ENCODE measurements at regions not wholly inside any gene's neighbourhood (a gene's known extent, or its start where the extent isn't known, plus 50 kb on each side); places are given as distances from the start of the nearest gene placed in this dataset.
A peak's percentile ranks its signal among the peaks of the same experiment; 100 is the strongest.

DNA sequence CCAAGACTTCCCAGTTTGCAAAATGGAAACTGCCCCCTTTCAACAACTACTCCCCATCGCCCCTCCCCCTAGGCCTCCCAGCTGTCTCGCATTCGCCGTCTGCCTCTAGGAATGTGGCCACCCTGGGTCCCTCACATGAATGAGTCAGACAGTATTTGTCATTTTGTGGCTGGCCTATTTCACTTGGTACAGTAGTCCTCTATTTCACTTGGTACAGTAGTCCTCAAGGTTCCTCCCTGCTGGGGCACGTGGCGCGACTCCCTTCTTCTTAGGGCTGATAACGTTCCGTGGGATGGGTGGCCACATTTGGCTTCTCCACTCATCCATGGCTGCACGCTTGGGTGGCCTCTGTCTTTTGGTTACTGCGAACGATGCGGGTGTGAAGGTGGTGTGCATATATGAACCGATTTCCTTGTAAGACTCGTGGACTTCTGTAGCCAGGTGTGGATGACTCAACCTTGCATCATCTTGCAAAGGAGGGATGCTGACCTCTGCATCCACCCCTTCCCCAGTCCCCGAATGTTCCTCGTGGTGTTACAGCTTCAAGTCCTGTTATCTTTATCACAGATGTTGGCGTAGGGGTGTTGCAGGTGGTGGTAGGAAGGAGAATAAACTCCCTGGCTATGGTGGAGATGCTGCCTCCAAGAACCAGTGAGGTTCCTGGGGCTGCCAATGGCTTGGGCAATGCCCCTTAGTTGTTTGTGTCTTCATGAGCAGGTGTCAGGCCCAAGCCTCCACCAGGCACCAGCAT is 112.1 kb upstream of the SOX1 start:
- no peak for DNase-seq

DNA sequence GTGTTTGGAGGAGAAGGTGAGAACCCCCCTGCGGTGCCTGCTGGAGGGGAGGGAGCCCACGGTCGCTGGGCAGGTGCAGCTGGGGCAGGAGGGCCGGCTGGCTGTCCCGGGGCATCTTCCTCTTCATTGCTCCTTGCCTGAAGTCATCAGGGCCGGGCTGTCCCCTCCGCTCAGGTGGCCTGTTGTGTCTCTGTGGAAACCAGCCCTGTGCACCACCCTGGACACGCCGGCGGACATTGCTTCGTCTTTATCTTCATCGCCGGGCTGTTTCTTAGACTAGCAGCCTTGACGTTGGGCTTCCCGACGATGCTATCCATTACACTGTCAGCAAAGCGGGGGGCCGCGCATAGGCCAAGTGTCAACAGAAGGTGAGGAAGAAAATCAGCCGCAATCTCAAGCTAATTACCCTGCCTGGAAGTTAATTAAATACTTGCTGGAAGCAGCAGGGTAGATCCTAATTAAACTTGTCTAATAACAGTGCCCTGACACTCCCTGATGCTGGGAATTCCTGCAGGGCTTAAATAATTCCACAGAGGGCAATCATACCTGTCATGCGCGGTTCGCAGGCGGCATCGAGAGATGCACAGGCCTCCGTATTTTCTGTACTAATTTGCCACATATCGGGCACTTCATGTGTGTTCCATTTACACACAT is 111.4 kb upstream of the SOX1 start:
- no peak for DNase-seq

DNA sequence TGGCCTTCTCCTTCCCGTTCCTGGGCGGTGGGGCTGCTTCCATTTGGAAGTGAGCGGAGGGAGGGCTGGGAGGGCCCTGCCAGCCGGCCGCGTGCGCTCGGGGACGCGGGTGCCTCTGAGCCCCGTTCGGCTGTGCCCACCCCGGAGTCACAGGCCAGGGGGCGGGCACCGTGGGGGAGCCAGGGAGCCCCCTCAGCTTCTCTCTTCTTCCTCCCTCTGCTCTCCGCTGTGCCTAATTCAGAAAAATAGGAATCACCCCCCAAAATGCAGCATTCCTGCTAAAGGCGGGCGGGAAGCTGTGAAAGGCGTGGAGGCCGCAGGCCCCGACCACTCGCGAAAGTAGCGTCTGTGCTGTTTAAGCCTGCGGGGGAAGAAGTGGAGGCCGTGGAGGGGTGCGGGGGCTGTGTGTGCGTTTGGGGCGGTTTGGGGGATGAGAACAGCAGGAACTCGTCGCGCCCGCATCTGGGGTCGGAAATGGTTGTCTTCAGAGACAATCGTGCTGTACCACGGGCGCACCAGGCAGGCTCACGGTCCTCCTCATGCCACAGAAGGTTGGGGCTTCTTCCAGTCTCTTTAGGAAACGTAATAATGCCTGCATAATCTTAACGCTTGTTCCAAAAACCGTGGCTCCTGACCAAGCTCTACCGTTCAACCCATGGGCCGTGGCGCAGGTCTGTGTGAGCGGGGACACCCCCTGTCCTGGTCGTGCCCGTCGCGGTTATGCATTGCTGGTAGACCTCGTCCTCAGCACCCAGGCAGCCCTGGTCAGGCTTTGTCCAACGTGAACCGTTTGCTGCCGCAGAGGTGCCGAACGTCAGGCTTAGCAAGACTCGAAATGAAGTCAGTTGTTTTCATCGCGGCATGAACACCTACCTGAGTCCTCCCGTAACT is 110.4 kb upstream of the SOX1 start:
- DNase-seq, result no peak

DNA sequence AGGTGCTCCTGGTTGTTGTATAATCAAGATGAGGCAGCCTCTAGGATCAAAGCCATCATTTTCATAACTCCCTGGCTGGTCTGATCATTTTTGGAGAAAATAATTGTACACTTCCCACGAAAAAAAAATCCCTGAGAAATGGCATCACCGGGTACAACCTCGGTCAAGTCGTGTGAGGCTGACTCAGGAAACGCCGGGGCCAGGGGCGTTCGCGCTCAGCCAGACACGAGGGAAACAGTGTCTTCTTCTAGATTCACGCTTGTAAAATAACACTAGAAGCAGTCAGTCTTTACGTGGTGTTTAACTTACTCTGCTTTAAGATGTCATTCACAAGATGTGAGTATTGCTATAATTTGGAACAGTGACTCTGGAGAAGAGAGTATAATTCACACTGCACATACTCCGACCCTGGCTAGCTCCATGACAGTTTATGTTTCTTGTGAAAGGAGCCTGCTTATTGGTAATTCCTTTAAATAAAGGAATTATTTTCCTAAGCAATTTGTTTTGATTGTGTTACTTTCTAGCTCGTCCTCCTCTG is 109.0 kb upstream of the SOX1 start:
- DNase-seq, result no peak

DNA sequence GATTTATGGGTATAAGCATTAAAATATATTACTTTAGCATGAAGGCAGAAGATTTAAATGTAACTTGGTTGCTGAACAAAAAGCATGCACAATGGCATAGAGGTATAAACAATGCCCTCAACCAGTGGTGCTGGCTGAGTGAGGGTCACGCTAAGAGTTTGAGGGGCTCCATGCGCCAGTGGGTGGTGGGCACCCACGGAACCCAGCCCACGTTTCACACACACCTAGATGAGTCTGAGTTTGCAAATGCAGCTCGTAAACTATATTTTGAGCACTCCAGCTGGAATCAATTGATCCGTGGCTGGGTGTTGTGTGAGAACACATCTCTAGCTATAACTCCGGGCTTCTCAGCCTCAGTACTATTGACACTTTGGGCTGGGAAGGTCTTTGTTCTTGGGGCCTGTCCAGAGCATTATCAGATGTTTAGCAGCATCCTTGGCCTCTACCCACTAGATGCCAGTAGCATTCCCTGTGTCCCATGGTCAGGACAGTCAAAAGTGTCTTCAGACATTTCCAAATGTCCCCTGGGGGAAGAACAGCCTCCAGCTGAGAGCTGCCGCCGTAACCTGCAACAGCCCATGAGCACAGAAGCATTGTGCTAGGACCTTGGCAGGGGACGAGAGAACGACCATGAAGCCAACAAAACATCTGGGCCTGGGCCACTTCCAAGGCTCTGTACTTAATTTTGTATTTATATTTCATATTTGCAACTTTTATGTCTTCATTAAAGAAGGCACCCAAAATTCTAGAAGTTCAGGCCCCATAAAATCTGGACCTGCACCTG is 108.1 kb upstream of the SOX1 start:
- DNase-seq, result no peak

DNA sequence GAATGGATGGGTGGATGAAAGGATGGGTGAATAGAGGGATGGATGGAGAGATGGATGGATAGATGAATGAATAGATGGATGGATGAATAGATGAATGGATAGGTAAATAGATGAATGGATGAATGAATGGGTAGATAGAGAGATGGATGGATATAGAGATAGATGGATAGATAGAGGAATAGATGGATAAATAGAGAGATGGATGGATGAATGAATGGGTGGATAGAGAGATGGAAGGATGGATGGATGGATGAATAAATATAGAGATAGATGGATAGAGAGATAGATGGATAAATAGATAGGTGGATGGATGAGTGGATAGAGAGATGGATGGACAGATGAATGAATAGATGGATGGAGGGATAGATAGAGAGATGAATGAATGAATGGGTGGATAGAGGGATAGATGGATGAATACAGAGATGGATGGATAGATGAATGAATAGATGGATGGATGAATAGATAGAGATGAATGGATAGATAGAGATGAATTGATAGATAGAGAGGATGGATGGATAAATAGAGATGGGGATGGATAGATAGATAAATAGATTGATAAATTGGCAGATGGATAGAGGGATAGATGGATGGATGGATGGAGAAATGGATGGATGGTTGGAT is 106.7 kb upstream of the SOX1 start:
- DNase-seq, result no peak

DNA sequence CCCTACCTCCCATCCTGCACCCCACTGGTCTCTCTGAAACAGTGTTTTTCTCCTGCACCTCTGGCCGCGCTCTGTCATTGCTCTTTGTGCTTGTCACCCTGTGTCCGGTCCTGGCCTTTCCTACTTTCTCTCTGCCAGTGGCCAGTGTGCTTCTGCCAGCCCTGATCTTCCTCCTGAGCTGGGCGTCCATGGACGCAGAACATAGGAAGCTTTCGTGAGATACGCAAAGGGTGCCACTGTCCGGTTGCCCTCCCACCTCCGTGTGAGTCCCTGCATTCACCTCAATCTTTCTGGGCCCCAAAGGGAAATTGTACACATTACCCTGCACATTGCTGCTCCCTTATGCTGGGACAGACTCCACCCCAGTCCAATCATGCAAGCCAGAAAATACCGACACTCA is 105.7 kb upstream of the SOX1 start:
- DNase-seq, result no peak

DNA sequence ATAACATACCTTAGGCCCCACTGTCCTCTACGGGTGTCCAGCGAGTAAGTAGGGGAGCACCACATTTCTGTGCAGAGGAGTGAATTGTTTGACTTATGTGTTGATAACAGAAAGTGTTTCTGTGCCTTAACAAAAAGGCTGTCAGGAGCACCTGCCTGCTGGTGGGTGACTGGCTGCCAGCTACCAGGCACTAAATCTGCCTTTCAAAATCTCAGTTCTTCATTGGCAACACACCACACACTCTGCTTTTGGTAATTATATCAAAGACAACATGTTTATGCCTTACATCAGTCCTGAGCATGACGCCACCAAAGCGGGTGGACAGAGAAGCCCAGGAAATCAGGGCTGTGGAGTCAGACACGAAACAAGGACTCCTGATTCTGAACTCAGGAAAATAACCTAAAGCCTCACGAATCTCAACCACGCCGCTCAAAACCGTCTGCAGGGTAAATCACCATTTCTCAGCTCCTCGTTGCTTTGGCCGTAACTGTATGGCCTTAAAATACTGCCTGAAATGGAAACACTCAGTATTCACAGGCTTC is 105.2 kb upstream of the SOX1 start:
- DNase-seq, result no peak

DNA sequence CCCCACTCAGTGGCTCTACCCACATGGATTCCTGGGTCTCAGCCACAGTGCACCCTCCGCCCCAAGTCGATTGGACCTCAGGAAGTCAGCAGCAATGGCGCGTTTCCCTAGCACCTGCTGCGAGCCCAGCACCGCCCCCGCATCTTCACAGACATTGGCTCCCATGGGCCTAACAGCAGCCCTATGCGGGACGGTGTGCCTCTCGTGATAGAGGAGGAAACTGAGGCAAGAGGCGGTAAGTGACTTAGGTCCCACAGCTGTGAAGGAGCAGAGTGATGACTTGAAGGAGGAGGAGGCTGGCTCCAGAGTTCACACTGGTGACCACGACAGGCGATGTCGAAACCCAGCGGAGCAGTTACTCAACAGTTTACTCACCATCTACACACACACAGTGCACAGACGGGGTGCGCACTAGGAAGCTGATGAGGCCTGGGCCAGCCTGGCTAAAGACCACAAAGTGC is 104.5 kb upstream of the SOX1 start:
- DNase-seq, result no peak

DNA sequence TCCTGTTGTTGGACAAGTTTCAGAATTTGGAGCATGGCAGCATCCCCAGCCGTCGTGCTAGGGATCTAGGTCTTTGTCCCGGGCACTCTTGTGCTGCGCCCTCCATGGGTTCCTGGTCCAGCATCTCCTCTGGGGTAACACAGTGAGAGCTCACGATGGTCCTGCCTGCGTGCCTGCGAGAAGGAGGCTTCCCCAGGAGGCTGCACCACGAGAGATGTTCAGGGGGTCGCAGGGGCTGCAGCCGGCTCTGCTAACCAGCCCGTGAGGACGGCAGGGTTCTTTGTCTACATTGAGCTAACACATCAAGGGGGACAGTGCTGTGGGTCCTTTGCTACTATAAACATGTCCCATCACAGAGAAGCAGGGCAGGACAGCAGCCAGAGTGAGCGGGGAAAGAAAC is 103.9 kb upstream of the SOX1 start:
- no peak for DNase-seq

DNA sequence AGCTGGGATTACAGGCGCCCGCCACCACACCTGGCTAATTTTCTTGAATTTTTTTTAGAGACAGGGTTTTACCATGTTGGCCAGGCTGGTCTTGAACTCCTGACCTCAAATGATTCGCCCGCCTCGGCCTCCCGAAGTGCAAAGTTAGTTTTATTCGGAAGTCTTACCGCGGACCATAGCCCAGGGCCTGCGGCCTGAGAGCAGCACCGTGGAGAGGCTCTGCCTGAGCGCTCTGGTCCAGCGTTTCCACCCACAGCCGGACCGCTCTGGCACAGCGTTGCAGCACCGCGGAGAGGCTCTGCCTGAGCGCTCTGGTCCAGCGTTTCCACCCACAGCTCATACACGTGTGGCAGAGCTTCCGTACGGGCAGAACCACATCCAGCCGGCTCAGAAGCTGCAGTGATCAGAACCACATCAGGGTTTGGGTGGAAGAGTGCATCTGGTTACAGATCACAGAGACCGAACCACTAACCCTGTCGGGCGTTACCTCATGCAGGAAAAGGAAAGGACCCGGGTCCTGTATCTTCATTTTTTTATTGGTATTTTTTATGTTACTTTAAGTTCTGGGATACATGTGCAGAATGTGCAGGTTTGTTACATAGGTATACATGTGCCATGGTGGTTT is 102.4 kb upstream of the SOX1 start:
- no peak for DNase-seq

DNA sequence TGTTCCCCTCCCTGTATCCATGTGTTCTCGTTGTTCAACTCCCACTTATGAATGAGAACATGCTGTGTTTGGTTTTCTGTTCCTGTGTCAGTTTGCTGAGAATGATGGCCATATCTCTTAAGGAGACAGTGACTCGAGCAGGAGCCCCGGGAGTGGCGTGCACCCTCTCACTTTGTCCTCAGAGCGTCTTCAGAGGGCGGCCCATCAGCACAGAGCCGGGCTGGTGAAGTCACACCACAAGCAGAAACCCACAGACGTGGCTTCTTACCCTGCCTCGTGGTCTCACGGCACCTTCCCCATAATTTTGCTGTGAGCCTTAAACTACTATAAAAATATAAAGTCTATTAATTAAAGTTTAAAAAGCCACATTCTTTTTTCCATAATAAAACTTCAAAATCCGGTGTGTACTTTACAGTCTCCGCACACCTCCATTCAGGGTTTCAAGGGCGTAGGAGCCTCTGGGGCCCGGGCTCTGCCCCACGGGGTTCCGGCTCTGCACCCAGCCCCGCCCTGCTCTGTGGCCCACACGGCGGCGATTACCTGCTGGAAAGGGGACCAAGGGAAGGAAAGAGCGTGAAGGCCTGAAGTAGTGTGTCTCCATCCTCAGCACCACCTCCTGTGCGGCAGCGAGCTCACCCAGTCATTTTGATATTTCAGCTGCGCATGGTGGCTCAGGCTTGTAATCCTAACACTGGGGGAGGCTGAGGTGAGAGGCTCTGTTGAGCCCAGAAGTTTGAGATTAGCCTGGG is 101.3 kb upstream of the SOX1 start:
- DNase-seq, result no peak

DNA sequence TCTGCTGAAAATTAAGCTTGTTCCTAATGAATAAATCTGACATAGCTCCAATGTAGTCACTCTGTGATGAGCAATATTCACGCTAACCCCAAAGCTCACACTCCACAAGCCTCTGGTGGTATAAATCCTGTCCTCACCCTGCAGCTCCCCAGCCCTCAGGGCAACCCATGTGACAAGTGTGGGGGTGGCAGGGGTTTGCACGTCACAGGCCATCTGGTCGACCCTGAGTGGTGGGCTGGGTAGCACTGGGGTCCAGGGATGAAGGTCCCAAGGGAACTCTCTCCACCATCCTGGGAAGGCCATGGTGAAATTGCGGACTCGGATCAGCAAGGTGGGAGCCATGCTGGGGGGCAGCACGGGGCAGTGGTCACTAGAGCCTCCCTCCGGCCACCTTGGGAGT is 100.0 kb upstream of the SOX1 start:
- DNase-seq, result no peak

DNA sequence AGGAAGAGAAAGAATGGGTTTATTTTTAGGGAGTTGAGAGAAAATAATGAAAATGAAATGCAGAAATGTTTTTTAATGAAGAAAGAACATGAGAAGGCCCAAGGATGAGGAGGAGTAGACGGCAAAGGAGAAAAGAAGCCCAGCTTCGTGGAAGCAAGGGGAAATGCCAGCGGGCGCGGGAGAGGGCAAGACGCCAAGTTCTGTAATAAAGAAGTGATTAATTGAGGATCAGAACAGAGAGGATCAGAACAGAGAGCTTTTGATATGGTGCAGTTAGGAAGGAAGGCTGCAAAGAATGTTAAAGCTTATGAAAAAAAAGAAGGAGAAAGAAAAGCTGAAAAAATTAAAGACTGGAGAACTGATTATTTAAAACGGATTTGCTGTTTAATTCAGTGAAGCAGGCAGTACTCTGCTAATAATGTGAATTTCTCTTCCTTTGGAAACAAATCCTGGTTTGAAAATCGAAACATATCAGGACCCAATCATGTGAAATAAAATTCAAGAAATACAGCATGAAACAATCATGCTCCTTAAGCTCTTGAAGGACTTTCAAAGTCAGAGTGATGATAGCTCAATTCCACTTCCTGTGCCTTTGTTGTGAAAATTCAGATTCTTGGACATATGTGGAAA is 99.3 kb upstream of the SOX1 start:
- peak; percentile 48 for DNase-seq

DNA sequence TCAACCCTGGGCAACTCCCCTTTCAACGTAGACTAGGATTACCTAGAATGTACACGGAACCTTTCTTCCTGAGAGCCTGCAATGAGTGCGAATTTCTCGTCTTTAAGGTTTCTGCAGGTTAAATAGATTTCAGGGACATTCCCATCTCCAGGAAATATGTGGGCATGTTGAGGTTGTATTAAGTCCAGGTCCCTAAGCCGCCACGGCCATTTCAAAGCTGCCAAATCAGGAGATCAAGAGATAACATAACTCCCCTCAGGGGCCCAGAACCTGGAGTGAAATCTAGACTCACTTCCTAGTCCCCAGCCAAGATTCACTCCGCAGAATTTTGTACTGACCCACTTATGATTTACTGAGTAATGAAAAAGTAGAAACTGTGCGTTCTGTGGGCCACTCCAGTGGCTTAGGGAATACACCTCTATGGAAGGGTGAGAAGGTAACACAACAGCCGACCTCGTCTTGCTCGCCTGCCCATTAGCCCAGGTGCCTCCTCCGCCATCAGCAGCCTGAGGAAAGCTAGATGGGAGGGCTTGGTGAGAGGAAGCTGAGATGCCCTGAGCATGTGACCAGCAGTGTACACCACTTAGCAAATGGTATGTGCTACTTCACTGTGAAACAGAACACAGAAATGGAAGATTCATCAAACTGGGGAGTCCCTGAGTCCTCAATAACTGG is 98.5 kb upstream of the SOX1 start:
- DNase-seq, result no peak

DNA sequence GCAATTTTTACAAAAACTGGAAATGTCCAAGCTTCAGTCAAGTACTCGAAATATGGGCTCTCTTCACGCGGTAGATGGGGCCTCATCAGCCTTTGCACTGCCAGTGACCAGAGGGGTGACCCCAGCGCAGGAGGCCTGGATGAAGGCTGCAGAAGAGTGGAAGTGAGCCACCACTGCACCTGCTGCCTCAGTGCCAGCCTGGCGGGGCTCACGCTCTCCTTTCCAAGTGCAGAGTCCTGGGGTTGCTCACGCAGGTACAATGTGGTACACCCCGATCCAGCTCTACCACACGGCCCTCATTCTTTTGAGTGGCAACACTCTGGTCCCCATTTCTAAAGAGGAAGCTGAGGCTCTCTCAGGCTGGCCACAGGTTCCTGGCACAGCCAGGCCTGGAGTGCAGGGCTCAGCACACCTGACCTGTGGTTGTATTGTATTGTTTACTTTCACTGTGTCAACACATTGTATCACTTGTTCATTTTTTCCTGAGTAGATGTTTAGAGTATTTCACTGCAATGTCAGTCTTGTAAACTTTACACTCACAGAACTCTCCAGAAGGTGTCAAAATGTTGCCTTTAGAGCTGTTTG is 97.3 kb upstream of the SOX1 start:
- no peak for DNase-seq

DNA sequence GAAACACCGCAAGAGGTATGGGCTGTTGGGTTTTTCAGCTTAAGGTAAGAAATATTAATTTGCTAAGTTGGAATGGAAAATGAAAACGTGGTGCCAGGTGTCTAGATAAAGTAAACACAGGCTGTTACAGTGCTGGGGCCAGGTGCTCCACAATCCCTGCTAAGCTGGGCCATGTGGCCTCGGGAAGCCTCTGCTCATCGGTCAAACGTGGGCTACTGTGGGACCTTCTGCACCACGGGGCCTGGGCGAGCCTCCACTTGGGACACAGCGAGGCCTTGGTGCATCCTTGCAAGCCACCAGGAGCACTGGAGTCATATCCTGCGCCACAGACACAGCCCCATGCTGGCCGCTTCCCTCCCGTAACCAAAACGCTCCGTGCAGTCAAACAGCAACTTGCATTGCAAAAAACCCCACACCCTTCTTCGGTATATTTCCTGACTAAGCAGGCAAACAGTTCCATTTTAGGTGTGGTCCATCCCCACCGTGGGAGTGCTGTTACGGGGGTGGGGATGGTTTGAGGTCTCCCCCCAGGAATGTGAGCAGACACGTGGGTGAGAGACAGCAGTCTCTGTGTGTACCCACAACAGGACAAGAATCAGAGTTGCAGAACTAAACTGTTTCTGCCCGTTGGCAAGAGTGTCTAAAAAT is 96.3 kb upstream of the SOX1 start:
- DNase-seq, result no peak
